Activated naive CD4-positive, alpha-beta T cell treated with anti-CD3 and anti-CD28 coated beads, Interleukin-2, amount 50 U/mL, for 24 hours (primary cell): ENCODE measurements at regions not wholly inside any gene's neighbourhood (a gene's known extent, or its start where the extent isn't known, plus 50 kb on each side); places are given as distances from the start of the nearest gene placed in this dataset.

Experiments
- H3K27ac Mint-ChIP-seq: one replicate; pipeline ENCODE4 v1.8.0; 2021; ENCODE audit warnings: mild to moderate bottlenecking, mixed read lengths
- H3K27me3 Mint-ChIP-seq: one replicate; pipeline ENCODE4 v1.8.0; 2021; ENCODE audit warnings: mixed read lengths
- H3K36me3 Mint-ChIP-seq: one replicate; pipeline ENCODE4 v1.8.0; 2021; ENCODE audit warnings: mixed read lengths
- H3K4me1 Mint-ChIP-seq: one replicate; pipeline ENCODE4 v1.8.0; 2021; ENCODE audit warnings: mixed read lengths
- H3K4me3 Mint-ChIP-seq: one replicate; pipeline ENCODE4 v1.8.0; 2021; ENCODE audit warnings: mild to moderate bottlenecking, mixed read lengths
- H3K9me3 Mint-ChIP-seq: one replicate; pipeline ENCODE4 v1.8.0; 2021; ENCODE audit warnings: mixed read lengths

DNA sequence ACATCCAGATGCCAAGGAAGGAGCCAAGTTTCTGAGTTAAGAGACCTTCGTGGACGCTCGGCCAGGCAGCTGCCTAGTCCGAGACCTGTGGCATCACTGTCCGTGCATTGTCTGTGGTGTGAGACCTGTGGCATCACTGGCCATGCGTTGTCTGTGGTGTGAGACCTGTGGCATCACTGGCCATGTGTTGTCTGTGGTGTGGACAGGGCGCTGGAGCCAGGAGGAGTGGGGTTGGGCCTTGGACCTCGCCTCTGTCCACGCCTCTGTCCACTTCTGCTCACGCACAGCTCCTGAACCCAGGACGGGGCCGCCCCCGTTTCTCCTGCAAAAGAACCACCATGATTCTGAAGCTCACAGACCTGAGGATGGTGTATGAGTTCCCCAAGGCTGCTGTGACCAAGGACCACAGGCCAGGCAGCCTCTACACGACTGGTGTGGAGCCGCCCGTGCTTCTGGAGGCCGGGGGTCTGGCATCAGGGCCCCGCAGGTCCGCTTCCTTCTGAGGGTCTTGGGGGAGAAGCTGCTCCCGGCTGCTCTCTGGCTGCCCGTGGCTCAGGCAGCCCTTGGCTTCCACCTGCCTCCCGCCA, 1218.3 kb downstream of the BRD1 start:
- Mint-ChIP-seq H3K9me3 (no peaks in the 10 kb centered on the region), H3K27me3 (no peaks in the 10 kb centered on the region), H3K27ac (no peak overlapping the region), H3K4me3 (no peak overlapping the region), H3K4me1 (no peaks in the 10 kb centered on the region), H3K36me3 (no peaks in the 10 kb centered on the region)

DNA sequence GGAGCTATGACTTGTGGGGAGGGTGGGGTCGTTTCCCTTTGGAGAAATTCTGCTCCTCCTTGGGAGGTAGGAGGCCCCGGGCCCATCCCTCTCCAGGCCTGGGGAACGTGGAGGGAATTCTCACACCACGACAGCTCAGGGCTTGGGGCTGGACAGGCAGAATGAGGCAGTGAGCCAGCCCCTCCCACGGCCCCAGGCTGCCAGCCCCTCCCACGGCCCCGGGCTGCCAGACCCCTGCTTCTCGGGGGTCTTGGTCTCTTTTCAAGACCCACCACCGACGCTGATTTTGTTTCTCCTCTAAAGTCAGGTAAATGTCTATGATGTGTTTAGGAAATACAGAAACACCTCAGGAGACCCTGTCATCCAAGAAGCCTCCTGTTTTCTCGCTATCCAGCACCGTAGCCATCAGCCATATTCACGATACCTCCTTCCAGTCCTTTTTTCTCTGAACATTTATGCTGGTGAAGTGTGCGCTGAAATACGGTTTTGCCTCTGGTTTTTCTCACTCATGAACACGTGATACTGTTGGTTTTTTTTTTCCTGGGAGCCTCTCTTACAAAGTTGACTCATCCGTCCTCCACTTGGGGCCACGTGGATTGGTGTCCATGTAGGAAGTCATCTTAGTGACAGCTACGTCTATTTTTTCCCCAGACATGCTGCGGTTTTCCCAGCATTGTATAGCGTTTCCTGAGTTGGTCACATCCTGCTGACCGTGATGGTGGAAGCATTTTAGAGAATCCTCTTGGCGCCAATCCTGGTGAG, 1219.6 kb downstream of the BRD1 start:
- H3K27ac Mint-ChIP-seq = no peak overlapping the region
- H3K4me1 Mint-ChIP-seq = no peaks in the 10 kb centered on the region
- H3K4me3 Mint-ChIP-seq = no peak overlapping the region
- H3K27me3 Mint-ChIP-seq = no peaks in the 10 kb centered on the region
- H3K9me3 Mint-ChIP-seq = no peaks in the 10 kb centered on the region
- no peaks in the 10 kb centered on the region for H3K36me3 Mint-ChIP-seq

DNA sequence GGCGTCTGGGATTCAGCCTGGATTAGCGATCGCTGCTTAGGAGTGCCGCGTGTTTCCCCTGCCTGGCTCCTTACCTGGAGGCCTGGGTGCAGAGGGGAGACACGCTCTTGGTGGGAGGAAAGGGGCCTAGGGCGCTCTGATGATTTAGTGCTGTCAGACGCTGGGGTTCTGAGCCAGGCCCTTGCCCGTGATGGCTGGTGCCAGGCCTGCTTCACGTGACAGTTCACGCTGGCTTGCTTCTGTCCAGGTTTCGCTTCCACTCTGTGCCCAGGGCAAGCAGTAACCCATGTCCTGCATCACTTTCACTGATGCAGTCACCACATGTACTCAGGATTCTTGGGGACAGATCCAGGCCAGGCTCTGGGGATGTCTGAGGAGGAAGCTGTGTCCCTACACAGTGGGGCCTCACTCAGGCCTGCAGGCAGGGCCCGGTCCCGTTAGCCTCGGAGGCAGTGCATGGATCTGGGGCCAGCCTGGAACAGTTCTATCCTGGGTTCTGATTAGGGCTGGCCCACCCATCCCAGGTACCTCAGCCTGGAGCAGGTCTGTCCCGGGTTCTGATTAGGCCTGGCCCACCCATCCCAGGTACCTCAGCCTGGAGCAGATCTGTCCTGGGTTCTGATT, 1220.9 kb downstream of the BRD1 start:
- no peak overlapping the region for H3K27ac Mint-ChIP-seq
- no peaks in the 10 kb centered on the region for H3K27me3 Mint-ChIP-seq
- no peaks in the 10 kb centered on the region for H3K9me3 Mint-ChIP-seq
- no peaks in the 10 kb centered on the region for H3K4me1 Mint-ChIP-seq
- H3K4me3 Mint-ChIP-seq = no peak overlapping the region
- H3K36me3 Mint-ChIP-seq = no peaks in the 10 kb centered on the region

DNA sequence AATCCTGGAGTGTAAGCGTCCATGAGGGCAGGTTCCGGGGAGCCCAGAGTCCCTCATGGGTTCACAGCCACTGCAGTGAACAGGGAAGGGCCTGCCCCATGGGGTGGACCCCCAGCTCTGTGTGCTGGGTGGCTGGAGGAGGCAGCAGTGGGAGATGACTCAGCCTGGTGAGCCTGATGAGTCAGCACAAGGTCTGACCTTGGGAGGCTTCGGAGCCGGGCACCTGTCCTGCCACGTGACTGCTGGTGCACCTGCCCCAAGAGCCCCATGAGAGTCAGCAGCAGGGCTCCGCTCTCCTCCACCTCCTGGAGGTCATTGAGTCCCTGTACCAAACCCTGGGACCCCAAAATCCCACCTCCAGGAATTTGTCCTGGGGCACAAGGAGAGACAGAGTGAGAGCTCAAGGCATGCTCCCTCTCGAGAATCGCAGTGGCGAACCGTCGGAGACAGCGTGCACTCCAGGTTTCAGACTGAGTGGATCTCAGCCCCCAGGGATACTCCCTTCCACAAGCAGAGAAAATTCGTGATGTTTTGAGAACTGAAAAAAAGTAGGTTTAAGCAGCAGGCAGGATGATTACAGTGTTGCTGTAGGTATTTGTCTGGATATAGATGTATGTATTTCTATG, 1221.7 kb downstream of the BRD1 start:
- no peak overlapping the region for H3K4me3 Mint-ChIP-seq
- H3K9me3 Mint-ChIP-seq = no peaks in the 10 kb centered on the region
- H3K27me3 Mint-ChIP-seq = no peaks in the 10 kb centered on the region
- no peaks in the 10 kb centered on the region for H3K36me3 Mint-ChIP-seq
- H3K4me1 Mint-ChIP-seq = no peaks in the 10 kb centered on the region
- no peak overlapping the region for H3K27ac Mint-ChIP-seq

DNA sequence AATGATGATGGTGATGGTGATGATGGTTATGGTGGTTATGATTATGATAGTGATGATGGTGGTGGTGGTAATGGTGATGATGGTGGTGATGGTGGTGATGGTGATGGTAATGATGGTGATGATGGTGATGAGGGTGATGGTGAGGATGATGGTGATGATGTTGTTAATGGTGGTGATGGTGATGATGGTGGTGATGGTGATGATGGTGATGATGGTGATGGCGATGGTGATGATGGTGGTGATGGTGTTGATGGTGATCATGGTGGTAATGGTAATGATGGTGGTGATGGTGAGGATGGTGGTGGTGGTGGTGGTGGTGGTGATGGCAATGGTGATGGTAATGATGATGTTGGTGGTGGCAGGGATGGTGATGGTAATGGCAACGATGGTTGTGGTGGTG, 1222.5 kb downstream of the BRD1 start:
- Mint-ChIP-seq H3K27ac (no peak overlapping the region), H3K4me1 (no peaks in the 10 kb centered on the region), H3K27me3 (no peaks in the 10 kb centered on the region), H3K4me3 (no peak overlapping the region), H3K9me3 (no peaks in the 10 kb centered on the region), H3K36me3 (no peaks in the 10 kb centered on the region)

DNA sequence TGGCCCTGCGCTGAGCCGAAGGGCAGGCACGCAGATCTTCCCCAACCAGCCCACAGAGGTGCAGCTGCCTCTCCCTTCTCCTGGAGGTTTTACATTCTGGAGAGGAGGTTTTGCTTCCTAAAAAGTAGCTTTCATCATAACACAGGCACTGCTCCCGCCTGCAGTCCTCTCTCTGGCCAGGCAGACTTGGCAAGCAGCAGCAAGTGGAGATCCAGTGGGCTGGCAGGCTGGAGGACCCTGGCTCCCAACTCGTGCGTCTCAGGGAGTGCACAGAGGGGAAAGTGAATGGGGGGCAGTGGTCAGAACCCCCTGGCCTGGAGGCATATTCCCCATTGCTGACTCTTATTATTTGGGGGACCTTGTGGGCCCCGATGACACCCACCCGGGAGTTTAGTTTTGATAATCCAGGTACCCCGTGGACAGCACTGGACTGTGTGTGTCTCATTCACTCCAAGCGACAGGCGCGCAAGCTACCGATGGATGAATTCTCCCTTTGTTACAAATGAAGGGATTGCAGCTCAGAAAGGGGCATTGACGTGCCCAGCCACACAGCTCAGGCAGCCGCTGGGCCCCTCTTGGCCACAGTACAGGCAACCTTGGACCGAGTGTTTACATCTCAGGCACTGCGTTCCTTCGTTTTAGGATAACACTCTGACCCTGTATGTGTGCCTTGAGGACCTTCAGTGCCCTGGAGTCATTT, 1223.9 kb downstream of the BRD1 start:
- no peaks in the 10 kb centered on the region for H3K27me3 Mint-ChIP-seq

DNA sequence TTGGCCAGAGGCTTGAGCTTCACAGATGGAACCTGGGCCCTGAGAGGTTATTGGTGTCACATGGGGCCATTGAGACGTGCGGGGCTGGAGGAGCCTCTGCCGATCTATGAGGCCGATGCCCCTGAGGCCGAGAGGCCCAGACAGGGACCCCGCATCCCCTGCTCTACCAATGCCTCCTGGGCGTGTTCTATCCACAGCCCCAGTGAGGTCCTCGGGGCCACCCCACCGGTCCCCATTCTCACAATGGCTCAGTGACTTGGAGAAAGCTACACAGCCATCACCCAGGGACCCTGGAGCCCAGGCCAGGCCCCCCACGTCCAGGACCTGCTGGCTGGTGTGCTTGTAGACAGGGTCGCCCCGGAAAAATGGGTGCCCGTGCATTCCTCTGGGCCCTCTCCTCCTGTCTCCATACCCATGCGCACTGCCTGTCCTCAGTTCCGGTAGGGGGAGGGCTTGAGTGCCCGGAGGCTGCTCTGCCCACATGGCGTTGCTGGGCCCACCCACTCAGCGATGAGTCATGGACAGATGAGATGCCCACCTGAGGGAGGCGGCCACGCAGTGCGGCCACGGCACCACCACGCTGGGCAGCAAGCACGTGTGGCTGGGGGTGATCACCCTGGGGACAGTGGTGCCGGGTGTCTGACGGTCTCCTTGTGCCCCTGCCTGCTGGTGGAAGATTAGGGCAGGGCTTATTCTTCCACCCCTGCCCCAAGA, 1224.7 kb downstream of the BRD1 start:
- Mint-ChIP-seq H3K4me1 (no peaks in the 10 kb centered on the region), H3K4me3 (no peak overlapping the region), H3K27me3 (no peaks in the 10 kb centered on the region), H3K27ac (no peak overlapping the region), H3K9me3 (no peaks in the 10 kb centered on the region), H3K36me3 (no peaks in the 10 kb centered on the region)

More for the DNA sequence above, 1223.9 kb downstream of the BRD1 start:
- Mint-ChIP-seq H3K9me3 (no peaks in the 10 kb centered on the region), H3K27ac (no peak overlapping the region), H3K36me3 (no peaks in the 10 kb centered on the region), H3K4me1 (no peaks in the 10 kb centered on the region), H3K4me3 (no peak overlapping the region)

DNA sequence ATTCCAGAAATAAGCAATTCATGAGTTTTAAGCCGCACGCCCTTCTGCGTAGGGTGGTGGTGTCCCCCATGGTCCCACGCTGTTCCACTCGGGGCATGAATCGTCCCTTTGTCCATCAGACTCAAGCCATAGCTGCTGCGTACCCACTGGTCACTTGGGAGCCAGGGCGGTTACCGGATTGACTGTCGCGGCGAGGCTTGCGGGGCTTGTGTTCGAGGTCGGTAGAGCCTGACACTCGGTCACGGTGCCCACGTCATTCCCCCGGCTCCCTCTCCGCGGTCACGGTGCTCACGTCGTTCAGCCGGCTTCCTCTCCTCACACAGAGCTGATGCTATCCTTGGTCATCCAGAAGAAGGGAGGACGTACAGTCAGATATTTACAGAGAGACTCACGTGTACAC, 1227.0 kb downstream of the BRD1 start:
- Mint-ChIP-seq H3K36me3 (no peaks in the 10 kb centered on the region), H3K27ac (no peak overlapping the region), H3K27me3 (no peaks in the 10 kb centered on the region), H3K4me3 (no peak overlapping the region), H3K4me1 (no peaks in the 10 kb centered on the region), H3K9me3 (no peaks in the 10 kb centered on the region)

DNA sequence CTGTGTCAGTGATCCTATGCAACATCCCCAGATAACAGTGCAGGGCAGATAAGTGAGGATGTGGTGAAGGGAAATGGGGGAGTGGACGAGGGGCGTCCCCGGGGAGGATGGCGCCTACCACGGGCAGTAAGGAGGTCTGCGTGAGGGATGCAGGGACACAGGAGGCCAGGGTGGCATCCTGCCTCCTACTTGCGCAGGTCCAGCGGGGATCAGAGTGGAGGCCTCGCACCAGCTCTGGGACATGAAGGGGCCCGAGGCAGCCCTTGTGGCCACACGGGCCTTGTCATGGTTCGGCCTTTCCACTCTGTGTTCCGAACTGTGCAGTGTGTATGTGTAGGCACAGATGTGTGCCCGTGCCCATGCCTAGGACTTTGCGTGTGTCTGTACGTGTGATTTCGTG, 1227.5 kb downstream of the BRD1 start:
- no peak overlapping the region for H3K4me3 Mint-ChIP-seq
- H3K36me3 Mint-ChIP-seq = no peaks in the 10 kb centered on the region
- no peaks in the 10 kb centered on the region for H3K9me3 Mint-ChIP-seq
- H3K27ac Mint-ChIP-seq = no peak overlapping the region
- H3K27me3 Mint-ChIP-seq = no peaks in the 10 kb centered on the region
- H3K4me1 Mint-ChIP-seq = no peaks in the 10 kb centered on the region

DNA sequence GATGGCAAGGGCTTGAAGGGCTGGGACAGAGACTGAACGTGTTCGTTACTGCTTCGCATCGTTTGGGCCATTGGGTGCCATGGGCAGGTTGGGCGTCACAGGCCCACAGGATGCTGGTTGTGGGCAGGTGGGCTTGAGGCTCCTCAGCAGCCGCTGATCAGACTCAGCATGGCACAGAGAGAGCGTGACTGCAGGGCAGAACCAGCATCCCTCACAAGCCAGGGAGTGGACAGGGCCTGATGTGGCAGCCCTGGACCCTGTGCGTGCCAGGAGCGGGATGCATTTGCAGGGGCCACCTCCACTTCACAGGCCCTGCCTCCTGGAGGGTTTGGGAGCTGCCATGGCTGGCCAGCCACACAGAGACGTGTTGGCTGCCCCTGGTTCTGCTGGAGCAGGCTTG, 1228.3 kb downstream of the BRD1 start:
- Mint-ChIP-seq H3K4me1 (no peaks in the 10 kb centered on the region), H3K9me3 (no peaks in the 10 kb centered on the region), H3K4me3 (no peak overlapping the region), H3K27ac (no peak overlapping the region), H3K27me3 (no peaks in the 10 kb centered on the region), H3K36me3 (no peaks in the 10 kb centered on the region)

DNA sequence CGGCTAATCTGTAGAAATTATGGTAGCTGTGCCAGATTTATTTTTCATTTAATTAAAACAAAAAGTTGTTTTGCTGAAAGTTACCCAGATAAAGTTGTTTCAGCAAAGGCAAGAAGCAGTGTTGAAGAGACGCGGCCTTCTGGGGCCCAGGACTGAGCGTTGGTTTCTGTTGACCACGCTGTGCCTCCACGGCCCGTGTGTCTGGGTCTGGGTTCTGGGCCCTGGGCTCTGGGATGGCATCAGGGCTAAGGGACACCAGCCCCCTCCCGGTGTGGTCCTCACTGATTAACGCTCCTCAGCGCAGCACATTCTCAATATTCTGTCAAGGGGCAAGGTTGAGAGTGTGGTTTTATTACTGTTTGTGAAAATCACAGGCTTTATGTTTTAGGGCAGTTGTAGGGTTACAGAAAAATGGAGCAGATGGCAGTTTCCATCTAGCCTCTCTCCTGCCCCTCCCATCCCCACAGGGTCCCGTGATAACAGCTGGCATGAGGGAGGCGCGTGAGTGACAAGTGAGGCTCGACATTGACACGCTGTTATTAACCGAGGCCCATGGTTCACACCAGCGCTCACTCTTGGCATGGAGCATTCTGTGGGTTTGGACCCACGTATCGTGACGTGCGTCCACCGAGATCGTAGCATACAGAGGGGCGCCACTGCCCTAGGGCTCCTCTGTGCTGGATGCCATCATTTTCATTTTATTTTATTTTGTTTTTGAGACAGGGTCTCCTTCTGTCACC, 1231.4 kb downstream of the BRD1 start:
- H3K4me1 Mint-ChIP-seq = no peaks in the 10 kb centered on the region
- H3K4me3 Mint-ChIP-seq = no peak overlapping the region
- no peak overlapping the region for H3K27ac Mint-ChIP-seq
- no peaks in the 10 kb centered on the region for H3K36me3 Mint-ChIP-seq
- H3K9me3 Mint-ChIP-seq = no peaks in the 10 kb centered on the region
- H3K27me3 Mint-ChIP-seq = no peaks in the 10 kb centered on the region

DNA sequence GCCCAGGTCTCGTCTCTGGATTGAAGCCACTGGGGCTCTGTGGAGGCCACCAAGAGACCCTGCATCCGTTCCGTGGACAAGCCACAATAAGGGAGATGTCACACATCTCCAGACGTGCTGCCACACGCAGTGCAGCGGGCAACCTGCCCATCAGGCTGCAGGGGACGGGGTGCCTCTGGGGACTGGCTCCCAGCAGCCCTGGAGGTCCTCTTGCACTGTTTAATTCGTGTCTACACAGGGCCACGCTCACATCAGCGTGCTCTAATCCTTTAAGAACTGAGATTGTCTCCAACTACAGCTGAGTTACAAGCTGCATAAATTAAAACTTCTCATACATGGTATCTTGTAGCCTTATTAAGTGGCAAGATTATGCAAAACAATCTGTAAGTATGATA, 1232.2 kb downstream of the BRD1 start:
- Mint-ChIP-seq H3K4me1 (no peaks in the 10 kb centered on the region), H3K27ac (no peak overlapping the region), H3K4me3 (no peak overlapping the region), H3K36me3 (no peaks in the 10 kb centered on the region), H3K9me3 (no peaks in the 10 kb centered on the region), H3K27me3 (no peaks in the 10 kb centered on the region)

DNA sequence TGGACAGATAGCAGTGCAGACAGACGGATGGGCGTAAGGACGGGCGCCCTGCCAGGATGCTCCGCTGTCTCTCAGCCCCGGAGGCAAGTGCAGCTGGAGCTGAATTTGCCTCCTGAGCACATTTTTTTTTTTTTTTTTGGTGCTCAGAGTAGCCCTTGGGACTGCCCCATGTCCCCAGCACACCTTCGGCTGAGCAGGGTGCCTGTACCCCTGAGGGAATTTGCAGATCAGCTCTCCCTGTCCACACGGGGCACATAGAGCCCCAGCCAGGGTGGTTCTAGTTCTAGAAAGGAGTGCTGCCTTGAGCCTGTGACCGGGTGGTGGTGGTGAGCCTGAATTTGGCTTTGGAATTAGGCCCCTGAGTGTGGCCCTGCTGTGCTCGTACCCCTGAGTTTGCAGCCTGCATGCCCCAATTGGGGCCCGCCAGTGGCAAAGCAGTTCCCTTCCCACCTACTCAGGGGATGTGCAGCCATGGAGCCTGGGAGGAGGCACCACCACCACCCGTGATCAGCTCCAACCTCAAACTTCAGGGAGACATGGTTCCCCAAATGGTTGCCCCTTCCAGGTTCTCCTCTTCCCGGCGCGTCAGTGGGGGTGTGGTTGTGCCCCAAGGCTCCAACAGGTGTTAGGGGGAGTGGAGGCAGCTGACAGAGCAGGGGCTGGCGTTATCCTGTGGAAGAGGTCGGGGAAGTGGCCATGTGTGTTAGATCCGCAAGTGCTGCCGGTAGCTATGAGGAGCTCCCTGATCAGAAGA, 1232.7 kb downstream of the BRD1 start:
- Mint-ChIP-seq H3K4me3 (no peak overlapping the region), H3K36me3 (no peaks in the 10 kb centered on the region), H3K27ac (no peak overlapping the region), H3K27me3 (no peaks in the 10 kb centered on the region), H3K4me1 (no peaks in the 10 kb centered on the region), H3K9me3 (no peaks in the 10 kb centered on the region)
